Thoracic aorta (tissue), 2 donors: ENCODE measurements at regions not wholly inside any gene's neighbourhood (a gene's known extent, or its start where the extent isn't known, plus 50 kb on each side); places are given as distances from the start of the nearest gene placed in this dataset.

Source experiments
- ATAC-seq: fragments of 150-250 bp; one replicate; pipeline ENCODE4 v1.8.0; 2017; ENCODE audit warnings: low read depth; ENCODE audit not compliant: insufficient number of reproducible peaks, low FRiP score
- DNase-seq: peaks from one replicate; pipeline ENCODE4 v3.0.0-alpha.2; 2020; ENCODE audit warnings: low spot score
- H3K27ac ChIP-seq, 2 donors: fragments of 200-600 bp; sonication (generic); 1 replicate in 1 of 2; 2 replicates in 1 of 2; pipeline ENCODE4 v1.5.1; 2016; ENCODE audit warnings: mild to moderate bottlenecking in 2 of 2, moderate library complexity in 2 of 2
- H3K27me3 ChIP-seq: fragments of 200-600 bp; sonication (generic); replicated peaks from 2 replicates; pipeline ENCODE4 v1.6.0; 2016; ENCODE audit warnings: mild to moderate bottlenecking; ENCODE audit not compliant: insufficient read depth
- H3K36me3 ChIP-seq: fragments of 200-600 bp; sonication (generic); one replicate; pipeline ENCODE4 v1.5.1; 2016
- H3K4me1 ChIP-seq, 2 donors: fragments of 200-600 bp; sonication (generic); 1 replicate in 1 of 2; 2 replicates in 1 of 2; pipeline versions ENCODE4 v1.5.1 to v1.6.0; 2016; ENCODE audit warnings: low read depth in 2 of 2, mild to moderate bottlenecking in 1 of 2; ENCODE audit not compliant: control insufficient read depth in 1 of 2
- H3K4me3 ChIP-seq: fragments of 200-600 bp; sonication (generic); 2 replicates; pipeline ENCODE4 v1.5.1; 2016; ENCODE audit warnings: mild to moderate bottlenecking
- H3K9me3 ChIP-seq: fragments of 200-600 bp; sonication (generic); 2 replicates; pipeline ENCODE4 v1.5.1; 2016
- CTCF ChIP-seq: fragments of 200-600 bp; sonication (generic); IDR thresholded peaks from one replicate; pipeline ENCODE4 v1.5.1; 2019; ENCODE audit warnings: antibody characterized with exemption

- no peak for TF ChIP-seq CTCF
- Histone ChIP-seq H3K4me3 (no peak overlapping the region), H3K27me3 (no peaks in the 10 kb centered on the region), H3K36me3 (no peaks in the 10 kb centered on the region), H3K4me1 (peaks cover 5 to 34% of the 10 kb centered on the region in 2 donors), H3K9me3 (no peaks in the 10 kb centered on the region), H3K27ac (no peak overlapping the region)
- ATAC-seq (no peak), DNase-seq (no peak)
Measured at GRCh38 chr1:69123486-69123885, 444.2 kb upstream of the LRRC7 start.

GRCh38 chr1:69126796-69127195, 440.9 kb upstream of the LRRC7 start:
- Histone ChIP-seq H3K4me1 (peaks cover 0 to 17% of the 10 kb centered on the region in 2 donors), H3K4me3 (no peak overlapping the region), H3K27ac (no peak overlapping the region), H3K9me3 (no peaks in the 10 kb centered on the region), H3K36me3 (no peaks in the 10 kb centered on the region), H3K27me3 (no peaks in the 10 kb centered on the region)
- ATAC-seq (no peak), DNase-seq (no peak)
- TF ChIP-seq CTCF = no peak

GRCh38 chr1:69128204-69128603, 439.5 kb upstream of the LRRC7 start:
- TF ChIP-seq CTCF = no peak
- Histone ChIP-seq H3K36me3 (no peaks in the 10 kb centered on the region), H3K9me3 (no peaks in the 10 kb centered on the region), H3K4me3 (no peak overlapping the region), H3K27me3 (no peaks in the 10 kb centered on the region), H3K4me1 (peaks cover 0 to 9% of the 10 kb centered on the region in 2 donors), H3K27ac (no peak overlapping the region)
- no peak for DNase-seq
- ATAC-seq = no peak

GRCh38 chr1:69129538-69129937, 438.2 kb upstream of the LRRC7 start:
- DNase-seq = no peak
- Histone ChIP-seq H3K27me3 (no peaks in the 10 kb centered on the region), H3K27ac (no peak overlapping the region), H3K36me3 (no peaks in the 10 kb centered on the region), H3K4me1 (peaks cover 0 to 9% of the 10 kb centered on the region in 2 donors), H3K4me3 (no peak overlapping the region), H3K9me3 (no peaks in the 10 kb centered on the region)
- ATAC-seq = no peak
- no peak for TF ChIP-seq CTCF

- Histone ChIP-seq H3K4me3 (no peak overlapping the region), H3K27ac (no peak overlapping the region), H3K36me3 (no peaks in the 10 kb centered on the region), H3K27me3 (no peaks in the 10 kb centered on the region), H3K4me1 (peaks cover 0 to 13% of the 10 kb centered on the region in 2 donors), H3K9me3 (no peaks in the 10 kb centered on the region)
- no peak for TF ChIP-seq CTCF
- no peak for ATAC-seq
- no peak for DNase-seq
Measured at GRCh38 chr1:69138172-69138571, 429.6 kb upstream of the LRRC7 start.
